Upper lobe of left lung (tissue), 6 donors: ENCODE measurements at regions not wholly inside any gene's neighbourhood (a gene's known extent, or its start where the extent isn't known, plus 50 kb on each side); places are given as distances from the start of the nearest gene placed in this dataset.

Experiments used
- ATAC-seq, 2 donors: fragments of 200-7000 bp; cut with Tn5 transposase; one replicate each; pipeline ENCODE4 v1.9.1; 2022; ENCODE audit warnings: mild to moderate bottlenecking in 2 of 2, moderate library complexity in 2 of 2; ENCODE audit not compliant: low FRiP score in 2 of 2
- DNase-seq, 2 donors: peaks; one replicate each; pipeline ENCODE4 v3.0.0-alpha.2; 2019 to 2020
- H3K27ac ChIP-seq, 4 donors: fragments of 200-600 bp; sonication (generic); one replicate each; pipeline ENCODE4 v1.5.1; 2016 to 2019
- H3K27me3 ChIP-seq, 4 donors: fragments of 200-600 bp; sonication (generic); one replicate each; pipeline ENCODE4 v1.5.1; 2017 to 2019
- H3K36me3 ChIP-seq, 4 donors: fragments of 200-600 bp; sonication (generic); one replicate each; pipeline ENCODE4 v1.5.1; 2016 to 2019
- H3K4me1 ChIP-seq, 4 donors: fragments of 200-600 bp; sonication (generic); one replicate each; pipeline ENCODE4 v1.5.1; 2018 to 2019
- H3K4me3 ChIP-seq, 4 donors: fragments of 200-600 bp; sonication (generic); one replicate each; pipeline ENCODE4 v1.5.1; 2017 to 2019; ENCODE audit warnings: mild to moderate bottlenecking in 2 of 4, moderate library complexity in 1 of 4
- H3K9me3 ChIP-seq, 4 donors: fragments of 200-600 bp; sonication (generic); one replicate each; pipeline ENCODE4 v1.5.1; 2018 to 2019
- CTCF ChIP-seq, 6 experiments: fragments of 450-650 bp in 4 of 6; fragments of 200-600 bp in 2 of 6; sonication (generic) in 2 of 6; IDR thresholded peaks; one replicate each; pipeline ENCODE4 v1.5.1; 2016 to 2019; ENCODE audit warnings: antibody characterized with exemption in 6 of 6
- EP300 ChIP-seq, 4 donors: sonication (generic); formaldehyde crosslinking; IDR thresholded peaks; one replicate each; pipeline ENCODE4 v1.5.1; 2017; ENCODE audit warnings: antibody characterized with exemption in 4 of 4, control low read depth in 2 of 4
- POLR2A ChIP-seq, 4 donors: fragments of 450-650 bp; IDR thresholded peaks; one replicate each; pipeline ENCODE4 v1.5.1; 2016 to 2017; ENCODE audit warnings: antibody characterized with exemption in 4 of 4, mild to moderate bottlenecking in 2 of 4
- POLR2AphosphoS5 ChIP-seq, 2 donors: sonication (generic); formaldehyde crosslinking; IDR thresholded peaks; one replicate each; pipeline ENCODE4 v1.5.1; 2017; ENCODE audit warnings: antibody characterized with exemption in 2 of 2
- WGBS, 2 donors: methylation state at CpG; one replicate each; pipeline ENCODE4 v1.1.5; 2017 to 2018; 5-methylcytosine and 5-hydroxymethylcytosine counted together
- donor health status: DM: no; HTN: no; CAD: no; lungs with moderate emphysema.
- donor health status: DM: no; HTN: yes; CAD: no; lungs with severe emphysema.

DNA sequence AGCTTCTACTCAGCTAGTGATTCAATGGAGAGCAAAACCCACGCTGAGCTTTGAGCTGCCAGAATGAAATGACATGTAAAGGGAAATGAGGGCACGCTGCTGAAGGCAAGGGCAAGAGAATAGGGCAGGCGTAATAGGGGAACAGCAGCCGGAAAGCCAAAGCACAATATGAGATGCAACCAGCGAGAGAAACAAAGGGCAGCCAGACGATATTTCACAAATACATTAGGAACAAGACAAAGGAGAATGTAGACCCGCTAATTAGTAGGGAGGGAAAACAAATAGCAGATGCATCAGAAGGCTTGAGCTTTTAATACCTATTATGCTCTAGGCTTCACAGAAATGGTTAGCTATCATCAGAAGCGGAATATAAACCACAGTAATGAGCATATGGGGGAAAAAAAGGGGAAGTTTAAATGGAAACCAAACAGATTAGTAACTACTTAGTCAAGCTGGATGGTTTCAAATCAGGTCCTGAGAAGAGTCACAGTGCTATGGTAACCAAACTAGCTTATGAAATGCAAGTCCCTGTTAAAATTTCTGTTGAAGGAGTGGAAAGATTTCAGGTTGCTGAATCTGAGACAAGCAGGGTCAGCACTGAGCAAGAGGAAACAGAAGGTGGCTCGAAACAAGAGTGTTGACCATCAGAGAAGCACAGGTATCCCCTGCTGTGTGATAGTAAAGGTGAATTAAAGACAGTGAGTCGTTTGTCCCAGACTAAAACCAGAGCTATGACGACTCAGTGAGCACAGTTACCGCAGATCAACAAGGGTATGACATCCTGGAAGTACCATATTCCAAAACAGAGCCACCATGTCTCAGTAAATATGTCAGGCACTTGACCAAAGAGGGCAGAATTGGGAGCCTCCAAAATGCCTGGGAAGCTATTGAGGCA is 496.9 kb upstream of the CELF2 start:
- WGBS, 2 donors: 84 to 85% methylated on average over 12 of the region's 12 CpGs
- TF ChIP-seq POLR2AphosphoS5 (IDR thresholded peaks at IDR 0.05): no peak
- TF ChIP-seq EP300 (IDR thresholded peaks at IDR 0.05): no peak
- TF ChIP-seq POLR2A (IDR thresholded peaks at IDR 0.05): no peak
- no peak for TF ChIP-seq CTCF (IDR thresholded peaks at IDR 0.05)
- H3K4me3 ChIP-seq: no peak overlapping the region
- ATAC-seq (no peak), DNase-seq (no peak)
- no peak overlapping the region for H3K27ac ChIP-seq
- no peaks in the 10 kb centered on the region for H3K4me1 ChIP-seq
- H3K9me3 ChIP-seq: no peaks in the 10 kb centered on the region
- H3K36me3 ChIP-seq: no peaks in the 10 kb centered on the region
- no peaks in the 10 kb centered on the region for H3K27me3 ChIP-seq

GRCh38 chr10:10526846-10527245 is 490.8 kb upstream of the CELF2 start:
- DNase-seq (no peak), ATAC-seq (no peak)
- H3K4me1 ChIP-seq: no peaks in the 10 kb centered on the region
- WGBS, 2 donors: 85% methylated on average over 5 of the region's 5 CpGs
- H3K36me3 ChIP-seq: no peaks in the 10 kb centered on the region
- H3K27ac ChIP-seq: no peak overlapping the region
- H3K9me3 ChIP-seq: no peaks in the 10 kb centered on the region
- H3K27me3 ChIP-seq: no peaks in the 10 kb centered on the region
- no peak overlapping the region for H3K4me3 ChIP-seq
- TF ChIP-seq POLR2A (IDR thresholded peaks at IDR 0.05) (no peak), EP300 (IDR thresholded peaks at IDR 0.05) (no peak), CTCF (IDR thresholded peaks at IDR 0.05) (no peak), POLR2AphosphoS5 (IDR thresholded peaks at IDR 0.05) (no peak)

GRCh38 chr10:10527861-10528562 is 489.7 kb upstream of the CELF2 start:
- ATAC-seq (no peak), DNase-seq (no peak)
- H3K27ac ChIP-seq: no peak overlapping the region
- 90 to 92% methylated on average over 2 of the region's 2 CpGs for WGBS, 2 donors
- H3K27me3 ChIP-seq: no peaks in the 10 kb centered on the region
- no peak overlapping the region for H3K4me3 ChIP-seq
- H3K4me1 ChIP-seq: no peaks in the 10 kb centered on the region
- H3K9me3 ChIP-seq: no peaks in the 10 kb centered on the region
- TF ChIP-seq POLR2AphosphoS5 (IDR thresholded peaks at IDR 0.05) (no peak), EP300 (IDR thresholded peaks at IDR 0.05) (no peak), POLR2A (IDR thresholded peaks at IDR 0.05) (no peak), CTCF (IDR thresholded peaks at IDR 0.05) (no peak)
- H3K36me3 ChIP-seq: no peaks in the 10 kb centered on the region

- 87 to 96% methylated on average over 3 of the region's 3 CpGs for WGBS, 2 donors
- Histone ChIP-seq H3K9me3 (no peaks in the 10 kb centered on the region), H3K4me1 (no peaks in the 10 kb centered on the region), H3K27ac (no peak overlapping the region), H3K27me3 (no peaks in the 10 kb centered on the region), H3K36me3 (no peaks in the 10 kb centered on the region), H3K4me3 (no peak overlapping the region)
- DNase-seq (no peak), ATAC-seq (no peak)
- TF ChIP-seq CTCF (IDR thresholded peaks at IDR 0.05): no peak
- TF ChIP-seq POLR2A (IDR thresholded peaks at IDR 0.05): no peak
- no peak for TF ChIP-seq POLR2AphosphoS5 (IDR thresholded peaks at IDR 0.05)
- no peak for TF ChIP-seq EP300 (IDR thresholded peaks at IDR 0.05)
Observed at GRCh38 chr10:10528563-10528910, 489.1 kb upstream of the CELF2 start.
